T-cell (primary cell): ENCODE measurements at regions not wholly inside any gene's neighbourhood (a gene's known extent, or its start where the extent isn't known, plus 50 kb on each side); places are given as distances from the start of the nearest gene placed in this dataset.

ENCODE experiments used
- ATAC-seq, 4 experiments: fragments of 200-7000 bp in 3 of 4; fragments of 150-1000 bp in 1 of 4; cut with Tn5 transposase; replicated peaks in 1 of 4; 1 replicate in 3 of 4; 2 replicates in 1 of 4; pipeline ENCODE4 v1.10.0; 2021; ENCODE audit warnings: moderate library complexity in 3 of 4, mild to moderate bottlenecking in 2 of 4, moderate number of reproducible peaks in 1 of 4
- CTCF ChIA-PET, 2 donors: fragments of 300-600 bp; sonication (Branson Sonifier 250); formaldehyde crosslinking; loops; one replicate each; lab custom pipeline; 2022; ENCODE audit warnings: antibody characterized with exemption in 2 of 2; lab: Charles Lee
- POLR2A ChIA-PET, 2 donors: fragments of 300-600 bp; sonication (Branson Sonifier 250); formaldehyde crosslinking; loops; one replicate each; lab custom pipeline; 2022; ENCODE audit warnings: antibody characterized with exemption in 2 of 2; lab: Charles Lee
- DNase-seq, 35 experiments: peaks; one replicate each; pipeline versions ENCODE4 v3.0.0 to v3.0.0-alpha.2; 2013 to 2023
- H3K27ac ChIP-seq: one replicate; pipeline ENCODE4 v1.5.1; 2013; ENCODE audit warnings: low read length
- H3K27me3 ChIP-seq, 2 experiments: replicated peaks in 1 of 2; 1 replicate in 1 of 2; 2 replicates in 1 of 2; pipeline versions ENCODE4 v1.6.1 to v1.7.0; 2013; ENCODE audit warnings: low read length in 1 of 2, mixed read lengths in 1 of 2; ENCODE audit not compliant: control insufficient read depth in 2 of 2, insufficient read depth in 2 of 2; ENCODE audit errors: extremely low read depth in 1 of 2
- H3K36me3 ChIP-seq, 2 donors: 1 replicate in 1 of 2; 2 replicates in 1 of 2; pipeline versions ENCODE4 v1.6.1 to v1.7.0; 2013; ENCODE audit warnings: low read length in 1 of 2; ENCODE audit not compliant: control insufficient read depth in 2 of 2, insufficient read depth in 1 of 2; ENCODE audit errors: extremely low read depth in 1 of 2
- H3K4me1 ChIP-seq, 2 experiments: 1 replicate in 1 of 2; 2 replicates in 1 of 2; pipeline versions ENCODE4 v1.6.1 to v1.7.0; 2013; ENCODE audit warnings: low read length in 2 of 2, mixed read lengths in 1 of 2; ENCODE audit not compliant: insufficient read depth in 2 of 2, control insufficient read depth in 1 of 2; ENCODE audit errors: extremely low read depth in 1 of 2
- H3K4me3 ChIP-seq, 2 donors: 1 replicate in 1 of 2; 2 replicates in 1 of 2; pipeline versions ENCODE4 v1.5.1 to v1.7.0; 2013; ENCODE audit warnings: mild to moderate bottlenecking in 2 of 2, low read length in 1 of 2, moderate library complexity in 1 of 2; ENCODE audit not compliant: control insufficient read depth in 1 of 2; ENCODE audit errors: extremely low read depth in 1 of 2
- H3K9me3 ChIP-seq: 2 replicates; pipeline ENCODE4 v1.7.0; 2013
- H3K27ac Mint-ChIP-seq, 2 donors: one replicate each; pipeline ENCODE4 v1.8.0; 2020 to 2021; ENCODE audit warnings: mild to moderate bottlenecking in 2 of 2, mixed read lengths in 2 of 2
- H3K27me3 Mint-ChIP-seq, 2 donors: one replicate each; pipeline ENCODE4 v1.8.0; 2021 to 2022; ENCODE audit warnings: mixed read lengths in 2 of 2
- H3K36me3 Mint-ChIP-seq: one replicate; pipeline ENCODE4 v1.8.0; 2021; ENCODE audit warnings: mixed read lengths
- H3K4me1 Mint-ChIP-seq, 3 donors: one replicate each; pipeline ENCODE4 v1.8.0; 2020 to 2022; ENCODE audit warnings: mixed read lengths in 3 of 3, mild to moderate bottlenecking in 1 of 3
- H3K4me3 Mint-ChIP-seq, 3 donors: one replicate each; pipeline ENCODE4 v1.8.0; 2020 to 2022; ENCODE audit warnings: mild to moderate bottlenecking in 3 of 3, mixed read lengths in 3 of 3, moderate library complexity in 3 of 3
- H3K9me3 Mint-ChIP-seq, 3 donors: one replicate each; pipeline ENCODE4 v1.8.0; 2020 to 2022; ENCODE audit warnings: mixed read lengths in 3 of 3
- WGBS: methylation state at CpG from one replicate; pipeline ENCODE4 v1.1.5; 2013; ENCODE audit warnings: missing lambda C conversion rate; ENCODE audit not compliant: insufficient coverage; 5-methylcytosine and 5-hydroxymethylcytosine counted together

DNA sequence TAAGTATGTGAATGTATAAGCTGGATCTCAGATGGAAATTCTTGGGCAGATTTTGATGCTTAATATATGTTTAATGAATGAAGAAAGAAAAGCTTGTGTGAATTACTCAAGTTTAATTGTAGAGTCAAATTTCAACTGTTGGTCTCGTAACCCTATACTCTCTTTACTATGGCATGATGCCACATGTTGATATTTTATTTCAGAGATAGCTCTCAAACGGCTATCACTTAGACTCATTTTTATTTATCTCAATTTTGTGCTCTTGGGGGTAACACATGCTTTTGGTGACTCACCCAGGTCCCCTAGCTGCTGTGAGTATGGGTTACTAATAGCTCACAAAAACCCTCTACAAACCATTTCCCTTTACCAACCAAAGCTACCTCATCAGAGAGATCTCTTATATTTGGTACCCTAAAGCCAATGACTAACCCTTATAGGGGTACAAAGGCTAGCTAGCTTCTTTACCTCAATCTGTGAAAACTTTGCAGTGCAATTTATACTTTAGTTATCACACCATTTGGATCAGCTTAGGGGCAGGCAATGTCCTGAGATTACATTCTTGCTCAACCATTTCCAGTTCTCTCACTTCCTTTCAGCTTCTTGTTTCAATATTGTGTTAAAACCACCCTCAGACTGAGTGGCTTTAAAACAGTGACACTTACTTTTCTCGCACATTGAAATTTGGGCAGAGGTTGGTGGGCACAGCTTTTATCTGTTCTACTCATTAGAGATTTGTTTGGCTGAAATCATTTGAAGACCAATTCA lies 240.3 kb downstream of the CDH7 start:
- Mint-ChIP-seq H3K36me3 (no peaks in the 10 kb centered on the region), H3K4me3 (no peak overlapping the region)

DNA sequence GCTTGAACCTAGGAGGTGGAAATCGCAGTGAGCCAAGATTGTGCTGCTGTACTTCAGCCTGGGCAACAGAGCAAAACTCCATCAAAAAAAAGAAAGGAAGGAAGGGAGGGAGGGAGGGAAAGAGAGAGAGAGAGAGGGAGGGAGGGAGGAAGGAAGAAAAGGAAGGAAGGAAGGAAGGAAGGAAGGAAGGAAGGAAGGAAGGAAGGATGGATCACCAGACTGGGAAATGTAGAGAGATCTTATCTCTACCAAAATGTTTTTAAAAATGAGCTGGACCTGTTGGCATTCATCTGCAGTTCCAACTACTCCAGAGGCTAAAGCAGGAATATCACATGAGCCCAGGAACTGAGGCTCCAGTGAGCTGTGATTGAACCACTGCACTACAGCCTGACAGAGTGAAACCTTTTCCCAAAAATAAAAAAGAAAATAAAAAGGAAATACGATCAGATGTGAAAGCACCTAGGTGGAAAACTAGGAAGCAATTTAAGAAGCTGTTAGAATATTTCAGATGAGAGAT lies 239.4 kb downstream of the CDH7 start:
- CTCF ChIA-PET: no interaction called here
- Mint-ChIP-seq H3K9me3 (peaks cover 7 to 9% (median 7%) of the 10 kb centered on the region in 3 donors), H3K27ac (no peak overlapping the region), H3K27me3 (no peaks in the 10 kb centered on the region), H3K4me3 (no peak overlapping the region), H3K36me3 (no peaks in the 10 kb centered on the region), H3K4me1 (no peaks in the 10 kb centered on the region)
- Histone ChIP-seq H3K4me1 (no peaks in the 10 kb centered on the region), H3K36me3 (no peaks in the 10 kb centered on the region), H3K4me3 (no peak overlapping the region), H3K27me3 (no peaks in the 10 kb centered on the region), H3K9me3 (no peaks in the 10 kb centered on the region), H3K27ac (no peak overlapping the region)
- 62% methylated on average over 2 of the region's 2 CpGs for WGBS
- DNase-seq (no peak), ATAC-seq (no peak)
- POLR2A ChIA-PET: no interaction called here

More for the DNA sequence above, 240.3 kb downstream of the CDH7 start:
- no peaks in the 10 kb centered on the region for H3K36me3 ChIP-seq
- Mint-ChIP-seq H3K27me3 (no peaks in the 10 kb centered on the region), H3K9me3 (peaks cover 5 to 9% (median 7%) of the 10 kb centered on the region in 3 donors), H3K27ac (no peak overlapping the region), H3K4me1 (no peaks in the 10 kb centered on the region)
- no peak for DNase-seq
- H3K27me3 ChIP-seq: no peaks in the 10 kb centered on the region
- no peak overlapping the region for H3K27ac ChIP-seq
- ATAC-seq: no peak
- H3K4me3 ChIP-seq: no peak overlapping the region
- WGBS: 100% methylated on average over 1 of the region's 3 CpGs
- ChIA-PET POLR2A (interaction anchor here in 1 of 2 donors (0.6 kb wide), 1 partner anchor 216 kb away, joined by 3 read pairs; no protein-coding TSS in a partner anchor), CTCF (no interaction called here)
- H3K4me1 ChIP-seq: no peaks in the 10 kb centered on the region
- H3K9me3 ChIP-seq: no peaks in the 10 kb centered on the region

DNA sequence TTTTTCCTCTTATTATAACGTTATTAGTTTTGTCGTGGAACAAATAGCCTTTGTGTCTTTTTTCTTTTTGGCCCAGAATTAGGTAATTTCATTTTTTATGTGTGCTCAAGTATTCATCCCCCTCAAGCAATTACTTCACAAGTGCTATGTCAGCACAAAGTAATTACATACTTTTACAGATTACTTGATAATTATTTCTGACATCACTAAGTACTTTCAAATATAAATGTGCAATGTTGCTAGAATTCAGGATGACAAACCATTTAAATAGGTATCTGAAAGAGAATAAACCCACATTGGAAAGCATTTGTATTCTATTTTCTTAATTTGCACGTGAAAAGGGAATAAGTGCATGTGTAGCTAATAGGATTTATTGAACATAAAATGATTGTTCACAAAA lies 238.2 kb downstream of the CDH7 start:
- Mint-ChIP-seq H3K9me3 (peaks cover 4 to 11% (median 9%) of the 10 kb centered on the region in 3 donors), H3K4me3 (no peak overlapping the region), H3K27ac (no peak overlapping the region), H3K4me1 (no peaks in the 10 kb centered on the region), H3K27me3 (no peaks in the 10 kb centered on the region), H3K36me3 (no peaks in the 10 kb centered on the region)
- ATAC-seq (no peak), DNase-seq (no peak)
- WGBS: no CpG with 5 or more reads among the region's 3 CpGs
- H3K9me3 ChIP-seq: no peaks in the 10 kb centered on the region
- H3K36me3 ChIP-seq: no peaks in the 10 kb centered on the region
- ChIA-PET POLR2A (no interaction called here), CTCF (no interaction called here)
- no peak overlapping the region for H3K4me3 ChIP-seq
- no peak overlapping the region for H3K27ac ChIP-seq
- no peaks in the 10 kb centered on the region for H3K4me1 ChIP-seq
- no peaks in the 10 kb centered on the region for H3K27me3 ChIP-seq

DNA sequence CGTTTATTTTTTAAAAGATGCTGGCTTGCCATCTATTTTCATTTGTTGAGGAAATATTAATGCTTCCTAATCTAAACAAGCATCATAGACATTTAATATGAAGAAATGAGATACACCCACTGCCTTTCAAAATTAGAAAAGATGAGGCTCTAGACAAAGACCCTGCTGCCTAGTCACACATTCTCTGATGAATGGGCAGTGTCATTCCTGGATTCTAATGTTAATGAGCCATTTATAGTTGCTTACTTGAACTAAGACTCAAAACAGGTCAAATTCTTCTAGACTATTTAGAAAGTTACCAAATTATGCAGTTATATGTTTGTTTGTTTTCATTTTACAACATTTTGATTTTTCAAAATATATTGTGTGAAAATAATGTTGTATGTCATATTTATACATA lies 237.6 kb downstream of the CDH7 start:
- Histone ChIP-seq H3K9me3 (no peaks in the 10 kb centered on the region), H3K4me1 (no peaks in the 10 kb centered on the region), H3K27ac (no peak overlapping the region), H3K27me3 (no peaks in the 10 kb centered on the region), H3K4me3 (no peak overlapping the region), H3K36me3 (no peaks in the 10 kb centered on the region)
- DNase-seq (no peak), ATAC-seq (no peak)
- Mint-ChIP-seq H3K27me3 (no peaks in the 10 kb centered on the region), H3K4me1 (no peaks in the 10 kb centered on the region), H3K4me3 (no peak overlapping the region), H3K27ac (no peak overlapping the region), H3K36me3 (no peaks in the 10 kb centered on the region), H3K9me3 (peaks cover 4 to 9% (median 8%) of the 10 kb centered on the region in 3 donors)
- ChIA-PET CTCF (no interaction called here), POLR2A (no interaction called here)
- WGBS: no CpG with 5 or more reads among the region's 1 CpG

DNA sequence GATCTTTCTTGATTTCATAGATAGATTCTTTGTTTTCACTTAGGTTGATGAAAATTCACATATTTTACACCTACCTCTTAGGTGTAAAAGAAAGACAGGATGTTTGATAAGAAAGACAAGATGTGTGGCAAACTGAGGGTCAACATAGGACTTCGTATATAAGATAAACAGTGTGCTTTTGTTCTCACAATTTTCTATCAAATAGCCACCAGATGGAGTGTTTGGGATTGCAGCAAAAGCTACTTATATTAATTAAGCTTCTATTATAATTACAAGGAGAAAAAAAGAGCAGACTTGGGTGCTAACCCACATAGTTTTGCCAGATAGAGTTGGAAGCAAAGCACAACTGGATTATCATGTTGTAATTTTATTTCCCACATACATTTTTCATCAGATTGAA lies 232.9 kb downstream of the CDH7 start:
- ATAC-seq: no peak
- Mint-ChIP-seq H3K4me3 (no peak overlapping the region), H3K27me3 (no peaks in the 10 kb centered on the region), H3K4me1 (no peaks in the 10 kb centered on the region), H3K36me3 (no peaks in the 10 kb centered on the region), H3K9me3 (peaks cover 8 to 18% (median 9%) of the 10 kb centered on the region in 3 donors), H3K27ac (no peak overlapping the region)
- Histone ChIP-seq H3K4me3 (no peak overlapping the region), H3K4me1 (no peaks in the 10 kb centered on the region), H3K27me3 (no peaks in the 10 kb centered on the region), H3K27ac (no peak overlapping the region), H3K9me3 (no peaks in the 10 kb centered on the region), H3K36me3 (no peaks in the 10 kb centered on the region)
- POLR2A ChIA-PET: interaction anchor here in 1 of 2 donors (0.6 kb wide), 1 partner anchor 1319 kb away, joined by 3 read pairs; no protein-coding TSS in a partner anchor
- no peak for DNase-seq
- no CpG with 5 or more reads among the region's 1 CpG for WGBS
- CTCF ChIA-PET: no interaction called here

DNA sequence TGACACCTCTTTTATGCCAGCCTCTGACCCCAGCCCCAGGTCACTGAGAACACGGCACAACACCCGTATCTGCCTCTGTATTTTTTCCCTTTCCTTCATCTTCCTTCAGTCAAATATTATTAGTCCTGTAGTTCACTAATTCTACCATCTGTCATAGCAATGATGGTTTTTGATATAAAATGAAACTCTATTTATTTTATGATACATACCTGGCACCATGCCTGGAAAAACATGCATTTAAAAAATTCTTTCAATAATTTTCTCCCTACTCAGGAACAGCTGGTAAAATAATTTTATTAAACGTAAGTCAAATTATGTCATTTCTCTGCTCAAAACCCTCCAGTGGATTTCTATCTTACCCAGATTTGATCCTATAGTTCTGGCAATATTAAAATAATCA lies 224.7 kb downstream of the CDH7 start:
- Mint-ChIP-seq H3K27me3 (no peaks in the 10 kb centered on the region), H3K27ac (no peak overlapping the region)

More for the DNA sequence above, 224.7 kb downstream of the CDH7 start:
- Mint-ChIP-seq H3K4me3 (no peak overlapping the region), H3K9me3 (peaks cover 7 to 15% (median 10%) of the 10 kb centered on the region in 3 donors), H3K4me1 (no peaks in the 10 kb centered on the region), H3K36me3 (no peaks in the 10 kb centered on the region)
- no peaks in the 10 kb centered on the region for H3K27me3 ChIP-seq
- H3K4me1 ChIP-seq: no peaks in the 10 kb centered on the region
- H3K4me3 ChIP-seq: no peak overlapping the region
- ChIA-PET CTCF (no interaction called here), POLR2A (no interaction called here)
- no peaks in the 10 kb centered on the region for H3K9me3 ChIP-seq
- ATAC-seq (no peak), DNase-seq (no peak)
- H3K27ac ChIP-seq: no peak overlapping the region
- no peaks in the 10 kb centered on the region for H3K36me3 ChIP-seq
- no CpG with 5 or more reads among the region's 3 CpGs for WGBS
